ENCODE measurements at regions not wholly inside any gene's neighbourhood (a gene's known extent, or its start where the extent isn't known, plus 50 kb on each side); places are given as distances from the start of the nearest gene placed in this dataset.
"Not testable (repeated sequence)": the region's sequence is repeated elsewhere in the genome, so short reads cannot be mapped to it uniquely, and the experiment has no call there.

GRCh38 chr7:140261522-140261921 is 84.7 kb upstream of the KDM7A start:
- intact Hi-C loops (cut with DNase I), result no loop called here
- TF ChIP-seq CTCF (IDR thresholded peaks at IDR 0.05; ENCODE audit: borderline replicate concordance, extremely low read depth, insufficient read depth), result no peak
- DNase-seq, result no peak
- no peak overlapping the region for H3K27ac ChIP-seq (ENCODE audit: low read depth in 2 of 2, low read length in 2 of 2)
- H3K27me3 ChIP-seq (ENCODE audit: control insufficient read depth, insufficient read depth, low read length), result no peaks in the 10 kb centered on the region
- FAIRE-seq, result no peak
- H3K9ac ChIP-seq (ENCODE audit: low read length in 3 of 3), result no peak overlapping the region
- H3K4me3 ChIP-seq (ENCODE audit: low read length in 3 of 3), result no peak overlapping the region
- no peaks in the 10 kb centered on the region for H3K4me1 ChIP-seq (ENCODE audit: control insufficient read depth in 2 of 3, insufficient read depth in 2 of 3, low read depth in 1 of 3, low read length in 3 of 3)
- H3K9me3 ChIP-seq (ENCODE audit: control insufficient read depth in 2 of 3, insufficient read depth in 1 of 3, low read length in 3 of 3), result no peaks in the 10 kb centered on the region
- H3K36me3 ChIP-seq (ENCODE audit: control insufficient read depth in 2 of 3, insufficient read depth in 3 of 3, low read length in 3 of 3), result no peaks in the 10 kb centered on the region

DNA sequence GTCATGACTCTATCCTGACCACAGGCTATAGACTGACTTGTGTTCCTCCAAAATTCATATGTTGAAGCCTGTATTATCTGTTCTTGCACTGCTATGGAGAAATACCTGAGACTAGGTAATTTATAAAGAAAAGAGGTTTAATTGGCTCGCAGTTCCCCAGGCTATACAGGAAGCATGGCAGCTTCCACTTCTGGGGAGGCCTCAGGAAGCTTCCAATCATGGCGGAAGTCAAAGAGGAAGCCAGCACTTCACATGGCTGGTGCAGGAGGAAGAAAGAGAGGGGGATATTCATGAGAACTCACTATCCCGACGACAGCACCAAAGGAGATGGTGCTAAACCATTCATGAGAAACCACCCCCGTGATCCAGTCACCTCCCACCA is 84.3 kb upstream of the KDM7A start:
- Histone ChIP-seq H3K27ac (ENCODE audit: low read depth in 2 of 2, low read length in 2 of 2) (no peak overlapping the region), H3K4me3 (ENCODE audit: low read length in 3 of 3) (no peak overlapping the region), H3K4me1 (ENCODE audit: control insufficient read depth in 2 of 3, insufficient read depth in 2 of 3, low read depth in 1 of 3, low read length in 3 of 3) (no peaks in the 10 kb centered on the region), H3K36me3 (ENCODE audit: control insufficient read depth in 2 of 3, insufficient read depth in 3 of 3, low read length in 3 of 3) (no peaks in the 10 kb centered on the region), H3K9ac (ENCODE audit: low read length in 3 of 3) (no peak overlapping the region), H3K27me3 (ENCODE audit: control insufficient read depth, insufficient read depth, low read length) (no peaks in the 10 kb centered on the region), H3K9me3 (ENCODE audit: control insufficient read depth in 2 of 3, insufficient read depth in 1 of 3, low read length in 3 of 3) (no peaks in the 10 kb centered on the region)
- intact Hi-C loops (cut with DNase I), result no loop called here
- DNase-seq (no peak), FAIRE-seq (no peak)
- TF ChIP-seq CTCF (IDR thresholded peaks at IDR 0.05; ENCODE audit: borderline replicate concordance, extremely low read depth, insufficient read depth), result no peak

DNA sequence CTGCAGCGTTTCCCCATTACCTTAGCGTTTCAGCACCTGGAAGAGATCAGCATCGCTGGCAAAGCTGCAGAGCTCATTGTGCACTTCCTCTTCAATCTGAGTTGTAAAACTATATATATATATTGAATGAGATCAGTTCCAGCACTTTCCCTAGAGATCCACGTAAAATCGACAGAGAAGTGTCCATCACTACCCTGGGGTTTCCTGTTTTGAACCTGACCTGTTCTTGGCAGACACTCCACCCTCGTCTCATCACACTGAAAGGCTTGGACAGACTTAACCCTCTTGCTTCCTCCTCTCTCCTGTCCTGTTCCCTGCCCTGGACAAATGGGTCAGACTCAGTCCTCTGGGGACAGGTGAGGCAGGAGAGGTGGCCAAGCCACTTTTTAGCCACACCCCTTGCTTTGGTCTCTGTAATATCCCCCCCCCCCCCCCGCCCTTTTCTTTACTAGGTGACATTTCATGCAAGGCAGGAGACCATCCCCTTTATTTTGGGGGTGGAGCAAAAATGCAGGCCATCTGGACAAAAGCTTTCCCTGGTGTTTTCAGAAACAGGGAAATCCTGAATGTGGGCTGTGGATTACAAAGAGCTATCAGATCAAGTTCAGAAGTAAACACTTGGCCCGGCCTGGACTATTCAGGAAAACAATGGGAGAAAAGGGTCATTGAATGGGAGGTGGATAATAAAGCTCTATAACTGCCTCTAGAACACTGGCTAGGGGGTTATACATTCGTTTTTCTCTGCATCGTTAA is 83.7 kb upstream of the KDM7A start:
- FAIRE-seq (no peak), DNase-seq (no peak)
- H3K36me3 ChIP-seq (ENCODE audit: control insufficient read depth in 2 of 3, insufficient read depth in 3 of 3, low read length in 3 of 3), result no peaks in the 10 kb centered on the region
- H3K27me3 ChIP-seq (ENCODE audit: control insufficient read depth, insufficient read depth, low read length), result no peaks in the 10 kb centered on the region
- no peak for TF ChIP-seq CTCF (IDR thresholded peaks at IDR 0.05; ENCODE audit: borderline replicate concordance, extremely low read depth, insufficient read depth)
- H3K4me1 ChIP-seq (ENCODE audit: control insufficient read depth in 2 of 3, insufficient read depth in 2 of 3, low read depth in 1 of 3, low read length in 3 of 3), result no peaks in the 10 kb centered on the region
- H3K9me3 ChIP-seq (ENCODE audit: control insufficient read depth in 2 of 3, insufficient read depth in 1 of 3, low read length in 3 of 3), result no peaks in the 10 kb centered on the region
- H3K9ac ChIP-seq (ENCODE audit: low read length in 3 of 3), result no peak overlapping the region
- no peak overlapping the region for H3K27ac ChIP-seq (ENCODE audit: low read depth in 2 of 2, low read length in 2 of 2)
- H3K4me3 ChIP-seq (ENCODE audit: low read length in 3 of 3), result no peak overlapping the region
- intact Hi-C loops (cut with DNase I), result no loop called here

DNA sequence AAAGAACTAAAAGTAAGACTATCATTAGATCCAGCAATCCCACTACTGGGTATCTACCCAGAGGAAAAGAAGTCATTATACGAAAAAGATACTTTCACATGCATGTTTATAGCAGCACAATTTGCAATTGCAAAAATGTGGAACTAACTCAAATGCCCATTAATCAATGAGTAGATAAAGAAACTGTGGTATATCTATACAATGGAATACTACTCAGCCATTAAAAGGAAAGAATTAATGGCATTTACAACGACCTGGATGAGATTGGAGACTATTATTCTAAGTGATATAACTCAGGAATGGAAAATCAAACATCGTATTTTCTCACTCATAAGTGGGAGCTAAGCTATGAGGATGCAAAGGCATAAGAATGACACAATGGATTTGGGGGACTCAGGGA is 80.5 kb upstream of the KDM7A start:
- H3K27me3 ChIP-seq (ENCODE audit: control insufficient read depth, insufficient read depth, low read length); H3K4me3 ChIP-seq (ENCODE audit: low read length in 3 of 3); FAIRE-seq; H3K9ac ChIP-seq (ENCODE audit: low read length in 3 of 3); intact Hi-C loops (cut with DNase I); H3K9me3 ChIP-seq (ENCODE audit: control insufficient read depth in 2 of 3, insufficient read depth in 1 of 3, low read length in 3 of 3); DNase-seq; H3K4me1 ChIP-seq (ENCODE audit: control insufficient read depth in 2 of 3, insufficient read depth in 2 of 3, low read depth in 1 of 3, low read length in 3 of 3); H3K36me3 ChIP-seq (ENCODE audit: control insufficient read depth in 2 of 3, insufficient read depth in 3 of 3, low read length in 3 of 3); H3K27ac ChIP-seq (ENCODE audit: low read depth in 2 of 2, low read length in 2 of 2): not testable (repeated sequence)

- H3K4me1 ChIP-seq (ENCODE audit: control insufficient read depth in 2 of 3, insufficient read depth in 2 of 3, low read depth in 1 of 3, low read length in 3 of 3); H3K9ac ChIP-seq (ENCODE audit: low read length in 3 of 3); DNase-seq; H3K4me3 ChIP-seq (ENCODE audit: low read length in 3 of 3); H3K9me3 ChIP-seq (ENCODE audit: control insufficient read depth in 2 of 3, insufficient read depth in 1 of 3, low read length in 3 of 3); intact Hi-C loops (cut with DNase I); FAIRE-seq; H3K27ac ChIP-seq (ENCODE audit: low read depth in 2 of 2, low read length in 2 of 2); H3K27me3 ChIP-seq (ENCODE audit: control insufficient read depth, insufficient read depth, low read length); H3K36me3 ChIP-seq (ENCODE audit: control insufficient read depth in 2 of 3, insufficient read depth in 3 of 3, low read length in 3 of 3): not testable (repeated sequence)
Measured at GRCh38 chr7:140254976-140255375, 78.2 kb upstream of the KDM7A start.
